K562 (cell line): ENCODE measurements at regions not wholly inside any gene's neighbourhood (a gene's known extent, or its start where the extent isn't known, plus 50 kb on each side); places are given as distances from the start of the nearest gene placed in this dataset.

ENCODE experiments used
- ARID4B ChIP-seq: sonication (generic); formaldehyde crosslinking; IDR thresholded peaks from 2 replicates; pipeline ENCODE4 v1.8.0; 2022; ENCODE audit warnings: mild to moderate bottlenecking, missing genetic modification reagents
- CTCF ChIP-seq, 3 experiments: IDR thresholded peaks in 2 of 3; conservative IDR thresholded peaks in 1 of 3; 2 replicates each; pipeline ENCODE4 v1.5.1; 2011 to 2012; ENCODE audit warnings: low read length in 3 of 3, mild to moderate bottlenecking in 3 of 3, control low read depth in 2 of 3, improper control_type of control experiment in 1 of 3, inconsistent platforms in 1 of 3, low read depth in 1 of 3, mixed read lengths in 1 of 3, moderate library complexity in 1 of 3; ENCODE audit not compliant: insufficient read depth in 2 of 3
- KAT7 ChIP-seq: sonication (generic); formaldehyde crosslinking; IDR thresholded peaks from 2 replicates; pipeline ENCODE4 v1.8.0; 2022; ENCODE audit warnings: missing genetic modification reagents, mild to moderate bottlenecking, borderline replicate concordance
- PHB ChIP-seq: fragments of 250-450 bp; sonication (Bioruptor Pico); IDR thresholded peaks from 2 replicates; pipeline ENCODE4 v1.5.0; 2021
- PHF20 ChIP-seq: fragments of 450-650 bp; IDR thresholded peaks from 2 replicates; pipeline ENCODE4 v1.6.1; 2018; ENCODE audit not compliant: partially characterized antibody
- RBM22 ChIP-seq: fragments of 200-400 bp; formaldehyde crosslinking; IDR thresholded peaks from 2 replicates; pipeline ENCODE4 v1.6.1; 2018; ENCODE audit warnings: low read length, low read depth; ENCODE audit not compliant: poor library complexity, severe bottlenecking
- ZNF121 ChIP-seq: sonication (generic); formaldehyde crosslinking; conservative IDR thresholded peaks from 2 replicates; pipeline ENCODE4 v1.8.0; 2022; ENCODE audit warnings: missing genetic modification reagents

GRCh38 chr20:48026981-48027592, 241.8 kb upstream of the SULF2 start:
- TF ChIP-seq PHB (CRISPR knock-in tag) (no peak), KAT7 (CRISPR knock-in tag) (no peak), CTCF (IDR thresholded peaks at IDR 0.05 in 2 of 3, conservative IDR thresholded peaks at IDR 0.05 in 1 of 3; ENCODE audit: insufficient read depth in 2 of 3, low read depth in 1 of 3, low read length in 3 of 3) (no peak), RBM22 (no peak), PHF20 (no peak), ZNF121 (CRISPR knock-in tag) (no peak), ARID4B (CRISPR knock-in tag) (no peak)
